GM12864 (cell line): ENCODE measurements at regions not wholly inside any gene's neighbourhood (a gene's known extent, or its start where the extent isn't known, plus 50 kb on each side); places are given as distances from the start of the nearest gene placed in this dataset.

ENCODE experiments used
- DNase-seq: peaks from one replicate; pipeline ENCODE4 v3.0.0-alpha.2; 2011; ENCODE audit warnings: low read depth
- H3K4me3 ChIP-seq: 2 replicates; pipeline ENCODE4 v1.5.1; 2011; ENCODE audit warnings: mild to moderate bottlenecking, low read depth, low read length, control low read depth
- CTCF ChIP-seq: IDR thresholded peaks from 2 replicates; pipeline ENCODE4 v1.5.1; 2011; ENCODE audit warnings: low read depth, mild to moderate bottlenecking, moderate library complexity, low read length, control low read depth, inconsistent platforms; ENCODE audit errors: missing control alignments

DNA sequence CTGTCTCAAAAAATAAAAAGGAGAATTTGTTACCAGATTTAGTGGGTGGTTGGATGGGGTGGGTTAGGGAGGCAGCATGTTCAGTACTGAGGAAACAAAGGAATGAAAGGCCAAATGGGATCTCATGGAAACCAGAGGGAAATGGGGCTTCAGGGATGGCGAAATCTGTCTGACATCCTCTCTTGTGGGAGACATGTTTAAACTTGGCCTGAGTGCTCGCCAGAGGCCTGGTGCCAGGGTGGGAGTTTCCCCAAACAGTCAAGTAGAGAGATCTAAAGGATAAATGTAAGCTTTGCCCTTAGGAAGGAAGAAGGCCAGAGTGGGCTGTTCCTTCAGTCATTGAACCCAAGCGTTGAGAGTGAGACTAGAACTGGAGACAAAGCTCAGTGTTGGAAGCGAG is 61.9 kb upstream of the AKIRIN2 start:
- H3K4me3 ChIP-seq: no peak overlapping the region
- TF ChIP-seq CTCF: no peak
- no peak for DNase-seq

- TF ChIP-seq CTCF: no peak
- no peak overlapping the region for H3K4me3 ChIP-seq
- no peak for DNase-seq
These were observed 61.2 kb upstream of the AKIRIN2 start for GRCh38 chr6:87763276-87763675.

GRCh38 chr6:87762116-87762515 is 60.1 kb upstream of the AKIRIN2 start:
- no peak overlapping the region for H3K4me3 ChIP-seq
- DNase-seq: no peak
- no peak for TF ChIP-seq CTCF

DNA sequence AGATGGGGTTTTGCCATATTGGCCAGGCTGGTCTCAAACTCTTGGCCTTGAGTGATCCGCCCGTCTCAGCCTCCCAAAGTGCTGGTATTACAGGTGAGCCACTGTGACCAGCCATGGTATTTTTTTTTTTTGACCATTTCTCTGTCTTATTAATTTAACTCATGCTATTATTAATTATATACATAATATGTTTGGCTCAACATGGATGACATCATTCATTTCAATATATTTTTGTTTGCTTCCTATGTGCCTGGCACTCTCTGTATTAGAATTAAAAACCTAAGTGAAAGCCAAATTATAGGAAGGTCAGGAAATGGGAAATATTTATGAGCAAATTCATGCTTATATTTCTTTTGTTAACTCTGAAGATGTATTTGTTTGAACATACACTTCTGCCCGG is 55.8 kb upstream of the AKIRIN2 start:
- no peak overlapping the region for H3K4me3 ChIP-seq
- no peak for DNase-seq
- no peak for TF ChIP-seq CTCF

GRCh38 chr6:87756858-87757257 is 54.8 kb upstream of the AKIRIN2 start:
- TF ChIP-seq CTCF: no peak
- DNase-seq: peak; percentile 95
- no peak overlapping the region for H3K4me3 ChIP-seq

DNA sequence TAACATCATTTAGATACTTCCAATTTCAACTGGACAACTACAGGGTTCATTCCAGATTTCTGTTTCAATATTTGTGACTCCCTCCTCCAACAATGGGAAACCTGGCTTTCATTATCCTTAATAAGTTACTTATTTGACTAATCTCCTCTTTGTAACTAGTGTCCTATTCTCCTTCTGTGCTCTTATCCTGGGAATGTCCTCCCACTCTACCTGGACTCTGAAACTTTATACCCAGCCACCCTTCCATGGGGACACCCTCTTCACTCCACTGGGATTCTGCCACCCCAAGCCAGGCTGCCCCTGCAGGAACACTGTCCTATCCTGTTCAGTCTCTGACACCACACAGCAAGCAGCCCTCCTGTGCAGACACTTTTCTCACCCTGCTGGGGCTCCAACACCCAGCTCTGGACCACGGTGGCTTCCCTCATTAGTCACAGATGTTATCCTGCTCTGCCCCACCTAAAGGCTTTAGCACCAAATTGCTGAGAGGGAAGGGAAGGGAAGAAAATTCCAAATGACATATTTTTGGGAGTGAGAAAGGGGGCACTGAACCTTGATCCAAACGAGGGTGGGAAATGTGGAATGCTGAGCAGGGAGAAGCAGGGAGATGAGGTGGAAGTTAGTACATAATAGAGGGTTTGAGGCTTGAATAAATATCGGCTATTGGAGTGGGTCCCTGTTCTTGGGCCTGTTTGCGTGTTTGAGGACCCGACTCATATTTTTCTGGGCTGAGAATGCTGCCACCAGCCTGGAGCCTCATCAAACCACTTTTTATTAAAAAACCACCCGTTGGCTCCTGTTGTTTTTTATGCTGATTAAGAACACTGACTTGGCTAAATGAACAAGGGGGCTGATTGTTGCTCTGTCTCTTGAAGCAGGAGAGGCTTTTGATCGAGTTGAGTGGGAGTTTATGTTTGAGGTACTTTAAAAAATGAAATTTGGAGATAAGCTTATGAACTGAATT is 54.0 kb upstream of the AKIRIN2 start:
- TF ChIP-seq CTCF: no peak
- no peak for DNase-seq
- H3K4me3 ChIP-seq: no peak overlapping the region

DNA sequence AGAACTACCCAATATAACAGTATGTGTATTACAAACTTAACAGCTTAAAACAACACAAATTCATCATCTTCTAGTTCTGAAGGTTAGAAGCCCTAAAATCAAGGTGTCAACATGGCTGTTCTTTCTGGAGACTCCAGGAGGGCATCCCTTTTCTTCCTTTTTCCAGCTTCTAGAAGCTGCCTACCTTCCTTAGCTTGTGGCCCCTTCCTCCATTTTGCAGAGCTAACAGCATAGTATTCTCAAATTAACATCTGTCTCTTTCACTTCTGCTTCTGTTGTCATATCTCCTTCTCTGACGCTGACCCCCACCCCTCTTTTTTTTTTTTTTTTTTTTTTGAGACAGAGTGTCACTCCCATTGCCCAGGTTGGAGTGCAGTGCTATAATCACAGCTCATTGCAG is 52.8 kb upstream of the AKIRIN2 start:
- no peak overlapping the region for H3K4me3 ChIP-seq
- TF ChIP-seq CTCF: no peak
- DNase-seq: peak; percentile 58
